ENCODE measurements at regions not wholly inside any gene's neighbourhood (a gene's known extent, or its start where the extent isn't known, plus 50 kb on each side); places are given as distances from the start of the nearest gene placed in this dataset.
A peak's percentile ranks its signal among the peaks of the same experiment; 100 is the strongest.

DNA sequence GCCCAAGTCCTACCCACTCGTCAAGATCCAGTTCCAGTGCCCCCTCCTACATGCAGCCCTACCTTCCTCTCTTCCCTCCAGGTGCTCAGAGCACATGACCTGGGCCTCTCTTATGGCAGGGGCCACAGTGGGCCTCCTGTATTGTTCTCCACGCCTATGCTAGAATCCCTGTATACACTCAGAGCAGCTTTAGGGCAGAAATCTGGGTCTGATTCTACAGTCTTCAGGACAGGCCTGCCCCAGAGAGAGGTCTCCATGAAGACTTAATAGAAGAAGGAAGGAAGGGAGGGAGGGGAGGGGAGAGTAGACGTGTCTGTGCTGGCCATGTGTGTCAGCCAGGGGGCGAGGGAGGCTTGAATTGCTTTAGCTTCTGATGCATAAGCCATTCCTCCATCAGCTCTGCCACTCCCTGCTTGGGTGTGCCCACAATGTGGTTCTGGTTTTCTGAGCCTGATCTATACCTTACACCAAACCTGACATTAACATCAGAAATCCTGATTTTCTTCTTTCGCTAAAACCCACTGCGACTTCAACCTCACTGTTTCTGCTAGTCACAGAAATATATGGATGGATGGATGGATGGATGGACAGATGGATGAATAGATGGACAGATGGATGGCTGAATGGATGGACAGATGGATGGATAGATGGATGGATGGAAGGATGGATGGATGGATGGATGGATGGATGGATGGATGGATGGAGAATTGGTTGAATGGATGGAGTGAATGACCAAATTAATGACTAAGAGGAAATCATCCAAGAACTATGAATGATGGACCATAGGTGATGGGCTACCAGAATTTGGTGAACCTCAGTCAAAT lies 56.6 kb upstream of the PRDM11 start:
- BruUV-seq (replicated peaks) = no TSS peak
- Histone ChIP-seq H3K9ac (ENCODE audit: insufficient read depth, low read depth, low read length) (no peak overlapping the region), H3K27ac (ENCODE audit: extremely low read length, insufficient read depth, low read length) (no peak overlapping the region), H3K27me3 (ENCODE audit: control insufficient read depth in 1 of 2, insufficient read depth in 2 of 2, low read length in 2 of 2) (peaks cover 0 to 21% of the 10 kb centered on the region in 2 experiments; a peak in 2 of 5 replicates), H2AFZ (ENCODE audit: low read length) (no peak overlapping the region), H3K4me2 (ENCODE audit: low read depth, low read length) (no peak overlapping the region), H3K36me3 (replicated peaks in 1 of 2; ENCODE audit: control insufficient read depth in 1 of 2, insufficient read depth in 2 of 2, low read length in 2 of 2) (no peaks in the 10 kb centered on the region), H4K20me1 (ENCODE audit: insufficient read depth, low read length) (no peaks in the 10 kb centered on the region), H3K79me2 (ENCODE audit: insufficient read depth, low read length) (no peaks in the 10 kb centered on the region), H3K4me1 (ENCODE audit: insufficient read depth, low read length) (no peaks in the 10 kb centered on the region), H3K4me3 (replicated peaks in 1 of 3; ENCODE audit: insufficient read depth in 1 of 3, low read depth in 2 of 3, low read length in 3 of 3) (no peak overlapping the region), H3K9me3 (ENCODE audit: low read length) (no peaks in the 10 kb centered on the region)
- DNase-seq (ENCODE audit: low spot score) (no peak), ATAC-seq (peak; percentile 42), FAIRE-seq (no peak)
- no peak for TF ChIP-seq ZNF709 (CRISPR knock-in tag; IDR thresholded peaks at IDR 0.05)
- TF ChIP-seq U2AF1 (optimal IDR thresholded peaks at IDR 0.05; ENCODE audit: low read depth, low read length) = no peak
- TF ChIP-seq SIX4 (CRISPR knock-in tag; IDR thresholded peaks at IDR 0.05) = no peak
- no peak for TF ChIP-seq ZNF660 (CRISPR knock-in tag; IDR thresholded peaks at IDR 0.05; ENCODE audit: borderline replicate concordance, low read depth)
- TF ChIP-seq, protein P1, sequence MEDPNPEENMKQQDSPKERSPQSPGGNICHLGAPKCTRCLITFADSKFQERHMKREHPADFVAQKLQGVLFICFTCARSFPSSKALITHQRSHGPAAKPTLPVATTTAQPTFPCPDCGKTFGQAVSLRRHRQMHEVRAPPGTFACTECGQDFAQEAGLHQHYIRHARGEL (CRISPR knock-in tag; IDR thresholded peaks at IDR 0.05) = no peak
- TF ChIP-seq MXD4 (CRISPR knock-in tag; IDR thresholded peaks at IDR 0.05) = no peak
- TF ChIP-seq NFKB2 (CRISPR knock-in tag; IDR thresholded peaks at IDR 0.05; ENCODE audit: borderline replicate concordance) = no peak
- TF ChIP-seq ELF4 (CRISPR knock-in tag; IDR thresholded peaks at IDR 0.05; ENCODE audit: borderline replicate concordance) = no peak
- TF ChIP-seq, protein P2, sequence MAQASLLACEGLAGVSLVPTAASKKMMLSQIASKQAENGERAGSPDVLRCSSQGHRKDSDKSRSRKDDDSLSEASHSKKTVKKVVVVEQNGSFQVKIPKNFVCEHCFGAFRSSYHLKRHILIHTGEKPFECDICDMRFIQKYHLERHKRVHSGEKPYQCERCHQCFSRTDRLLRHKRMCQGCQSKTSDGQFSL (CRISPR knock-in tag; IDR thresholded peaks at IDR 0.05) = no peak
- no peak for TF ChIP-seq JUN (CRISPR knock-in tag; IDR thresholded peaks at IDR 0.05)
- no peak for TF ChIP-seq SAP130 (CRISPR knock-in tag; IDR thresholded peaks at IDR 0.05; ENCODE audit: low read depth)
- TF ChIP-seq, protein P3, sequence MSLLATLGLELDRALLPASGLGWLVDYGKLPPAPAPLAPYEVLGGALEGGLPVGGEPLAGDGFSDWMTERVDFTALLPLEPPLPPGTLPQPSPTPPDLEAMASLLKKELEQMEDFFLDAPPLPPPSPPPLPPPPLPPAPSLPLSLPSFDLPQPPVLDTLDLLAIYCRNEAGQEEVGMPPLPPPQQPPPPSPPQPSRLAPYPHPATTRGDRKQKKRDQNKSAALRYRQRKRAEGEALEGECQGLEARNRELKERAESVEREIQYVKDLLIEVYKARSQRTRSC (CRISPR knock-in tag; IDR thresholded peaks at IDR 0.05; ENCODE audit: low read depth) = no peak
- no peak for TF ChIP-seq ASH2L (IDR thresholded peaks at IDR 0.05; ENCODE audit: insufficient read length, low read depth, low read length)
- no peak for TF ChIP-seq KAT7 (CRISPR knock-in tag; IDR thresholded peaks at IDR 0.05; ENCODE audit: borderline replicate concordance)
- no peak for TF ChIP-seq CC2D1A (CRISPR knock-in tag; IDR thresholded peaks at IDR 0.05)
- no peak for TF ChIP-seq FOXC1 (CRISPR knock-in tag; IDR thresholded peaks at IDR 0.05; ENCODE audit: borderline replicate concordance)
- CTCF ChIA-PET (ENCODE audit: low intra/inter-chr PET ratio, low total read pairs) = no interaction called here
- in situ Hi-C loops (cut with HindIII; ENCODE audit: extremely low pct_ligation_motif_present, low pct_unique_long_range_greater_than_20kb) = no loop called here
- WGBS (ENCODE audit: low lambda C conversion rate) = 31% methylated on average over 6 of the region's 6 CpGs
- intact Hi-C loops (cut with micrococcal nuclease; ENCODE audit: unreplicated experiment) = no loop called here
- POLR2A ChIA-PET = no interaction called here
